Erythroblast (primary cell): ENCODE measurements at regions not wholly inside any gene's neighbourhood (a gene's known extent, or its start where the extent isn't known, plus 50 kb on each side); places are given as distances from the start of the nearest gene placed in this dataset.

Experiments used
- GATA1 ChIP-seq: IDR thresholded peaks from 2 replicates; pipeline ENCODE4 v1.6.1; 2011; ENCODE audit warnings: low read depth, mild to moderate bottlenecking, control low read depth, low read length, moderate library complexity
- POLR2A ChIP-seq: IDR thresholded peaks from 2 replicates; pipeline ENCODE4 v1.6.1; 2011; ENCODE audit warnings: mild to moderate bottlenecking, low read length

GRCh38 chr2:106269591-106270291 lies 75.6 kb upstream of the UXS1 start:
- TF ChIP-seq POLR2A: no peak
- TF ChIP-seq GATA1: no peak
